Lower leg skin (tissue), 3 donors: ENCODE measurements at regions not wholly inside any gene's neighbourhood (a gene's known extent, or its start where the extent isn't known, plus 50 kb on each side); places are given as distances from the start of the nearest gene placed in this dataset.

ENCODE experiments used
- POLR2A ChIP-seq, 2 donors: fragments of 450-650 bp; IDR thresholded peaks; one replicate each; pipeline ENCODE4 v1.6.1; 2016 to 2017; ENCODE audit warnings: antibody characterized with exemption in 2 of 2, mild to moderate bottlenecking in 1 of 2, moderate library complexity in 1 of 2
- TF ChIP-seq, protein P1 (sequence below), 3 donors: fragments of 450-650 bp; IDR thresholded peaks; one replicate each; pipeline ENCODE4 v1.5.1; 2016; ENCODE audit warnings: antibody characterized with exemption in 3 of 3, mild to moderate bottlenecking in 3 of 3, moderate library complexity in 2 of 3

- TF ChIP-seq, protein P1, sequence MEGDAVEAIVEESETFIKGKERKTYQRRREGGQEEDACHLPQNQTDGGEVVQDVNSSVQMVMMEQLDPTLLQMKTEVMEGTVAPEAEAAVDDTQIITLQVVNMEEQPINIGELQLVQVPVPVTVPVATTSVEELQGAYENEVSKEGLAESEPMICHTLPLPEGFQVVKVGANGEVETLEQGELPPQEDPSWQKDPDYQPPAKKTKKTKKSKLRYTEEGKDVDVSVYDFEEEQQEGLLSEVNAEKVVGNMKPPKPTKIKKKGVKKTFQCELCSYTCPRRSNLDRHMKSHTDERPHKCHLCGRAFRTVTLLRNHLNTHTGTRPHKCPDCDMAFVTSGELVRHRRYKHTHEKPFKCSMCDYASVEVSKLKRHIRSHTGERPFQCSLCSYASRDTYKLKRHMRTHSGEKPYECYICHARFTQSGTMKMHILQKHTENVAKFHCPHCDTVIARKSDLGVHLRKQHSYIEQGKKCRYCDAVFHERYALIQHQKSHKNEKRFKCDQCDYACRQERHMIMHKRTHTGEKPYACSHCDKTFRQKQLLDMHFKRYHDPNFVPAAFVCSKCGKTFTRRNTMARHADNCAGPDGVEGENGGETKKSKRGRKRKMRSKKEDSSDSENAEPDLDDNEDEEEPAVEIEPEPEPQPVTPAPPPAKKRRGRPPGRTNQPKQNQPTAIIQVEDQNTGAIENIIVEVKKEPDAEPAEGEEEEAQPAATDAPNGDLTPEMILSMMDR (IDR thresholded peaks at IDR 0.05) = no peak
- no peak for TF ChIP-seq POLR2A (IDR thresholded peaks at IDR 0.05)
Measured at GRCh38 chr19:28574212-28574611, 638.7 kb downstream of the UQCRFS1 start.
